PFSK-1 (cell line): ENCODE measurements at regions not wholly inside any gene's neighbourhood (a gene's known extent, or its start where the extent isn't known, plus 50 kb on each side); places are given as distances from the start of the nearest gene placed in this dataset.

Experiments
- POLR2AphosphoS5 ChIP-seq: IDR thresholded peaks from 2 replicates; pipeline ENCODE4 v1.6.1; 2012; ENCODE audit warnings: low read depth, mild to moderate bottlenecking, control low read depth, low read length, moderate library complexity
- SIN3A ChIP-seq: IDR thresholded peaks from 2 replicates; pipeline ENCODE4 v1.6.1; 2012; ENCODE audit warnings: mild to moderate bottlenecking, low read length, moderate library complexity, borderline replicate concordance; ENCODE audit not compliant: insufficient read depth

DNA sequence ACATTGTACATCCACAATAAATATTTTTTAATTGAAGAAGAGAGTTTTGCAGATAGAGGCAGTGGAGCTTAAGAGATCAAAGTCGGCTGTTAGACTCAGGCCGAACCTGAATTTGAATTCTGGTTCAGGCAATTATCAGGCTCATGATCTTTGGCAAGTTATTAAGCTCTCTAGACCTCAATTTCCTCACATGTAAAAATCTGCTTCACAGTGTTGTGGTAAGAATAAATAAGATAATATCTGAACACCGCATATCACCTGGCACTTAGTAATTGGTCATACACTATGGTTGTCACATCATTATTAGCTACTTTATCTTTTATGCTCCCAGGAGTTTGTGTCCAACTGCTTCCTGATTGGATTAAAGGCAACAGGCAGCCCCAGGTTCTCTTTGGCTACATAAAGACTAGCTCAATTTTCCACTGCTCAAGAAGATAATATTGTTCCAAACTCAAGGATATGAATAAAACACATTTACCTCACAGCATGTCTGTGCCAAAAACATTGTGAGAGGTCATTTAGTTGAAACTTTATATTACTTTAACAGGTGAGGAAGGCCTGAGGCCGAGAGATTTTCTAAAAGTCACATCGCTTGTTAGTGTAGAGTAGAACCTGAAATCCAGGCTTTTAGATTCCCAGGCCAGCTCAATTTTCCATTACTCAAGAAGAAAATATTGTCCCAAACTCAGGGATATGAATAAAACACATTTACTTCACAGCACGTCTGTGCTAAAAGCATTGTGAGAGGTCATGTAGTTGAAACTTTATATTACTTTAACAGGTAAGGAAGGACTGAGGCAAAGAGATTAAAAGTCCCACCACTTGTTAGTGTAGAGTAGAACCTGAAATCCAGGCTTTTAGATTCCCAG lies 289.2 kb upstream of the PTGER4 start:
- TF ChIP-seq POLR2AphosphoS5: no peak
- no peak for TF ChIP-seq SIN3A
